Right lobe of liver (tissue), 4 donors: ENCODE measurements at regions not wholly inside any gene's neighbourhood (a gene's known extent, or its start where the extent isn't known, plus 50 kb on each side); places are given as distances from the start of the nearest gene placed in this dataset.

Experiments used
- CTCF ChIP-seq, 4 donors: fragments of 200-600 bp in 3 of 4; fragments of 450-650 bp in 1 of 4; IDR thresholded peaks; one replicate each; pipeline versions ENCODE4 v1.5.1 to v1.8.0; 2016 to 2022; ENCODE audit warnings: antibody characterized with exemption in 4 of 4, mild to moderate bottlenecking in 2 of 4
- POLR2A ChIP-seq: fragments of 450-650 bp; IDR thresholded peaks from one replicate; pipeline ENCODE4 v1.6.1; 2017; ENCODE audit warnings: antibody characterized with exemption, mild to moderate bottlenecking
- donor health status: DM: no; HTN: no; CAD: no.
- donor health status: DM: no; HTN: no; CAD: no.
- donor health status: DM: no; HTN: yes; CAD: no.

- no peak for TF ChIP-seq CTCF (IDR thresholded peaks at IDR 0.05)
- no peak for TF ChIP-seq POLR2A
Measured at GRCh38 chr5:17373406-17373805, 124.6 kb upstream of the TAF11L2 start.
